Endothelial cell of umbilical vein (primary cell): ENCODE measurements at regions not wholly inside any gene's neighbourhood (a gene's known extent, or its start where the extent isn't known, plus 50 kb on each side); places are given as distances from the start of the nearest gene placed in this dataset.

Experiments used
- BruUV-seq: library from RNA; stranded (reverse); fragments of 400-500 nt; replicated peaks from 2 replicates; lab custom pipeline; 2021; lab: Mats Ljungman, UMichigan
- CTCF ChIA-PET: fragments of 300-600, 350-600 bp; sonication (Branson Sonifier 250); formaldehyde crosslinking; loops from one replicate; lab custom pipeline; 2021; ENCODE audit warnings: antibody characterized with exemption, inconsistent platforms; lab: Charles Lee
- POLR2A ChIA-PET: fragments of 300-600, 350-600 bp; sonication (Branson Sonifier 250); formaldehyde crosslinking; loops from one replicate; lab custom pipeline; 2021; ENCODE audit warnings: antibody characterized with exemption, inconsistent platforms; lab: Charles Lee
- DNase-seq: peaks from one replicate; pipeline ENCODE4 v3.0.0-alpha.2; 2011; ENCODE audit warnings: low read depth, low spot score
- FAIRE-seq: peaks from 2 replicates; lab custom pipeline; 2011; peaks lifted over from hg19 to GRCh38; lab: Jason Lieb, UNC
- H2AFZ ChIP-seq: 2 replicates; pipeline ENCODE4 v1.6.0; 2012; ENCODE audit warnings: low read depth, low read length, control low read depth, inconsistent platforms
- H3K27ac ChIP-seq: 2 replicates; pipeline ENCODE4 v1.5.1; 2011; ENCODE audit warnings: low read depth, mild to moderate bottlenecking, control low read depth, low read length, moderate library complexity; ENCODE audit not compliant: insufficient read depth
- H3K27me3 ChIP-seq, 2 experiments: 2 replicates each; pipeline versions ENCODE4 v1.6.0 to v1.6.1; 2011; ENCODE audit warnings: low read length in 2 of 2, mixed read lengths in 1 of 2; ENCODE audit not compliant: control insufficient read depth in 2 of 2, insufficient read depth in 2 of 2
- H3K36me3 ChIP-seq, 2 experiments: 2 replicates in 1 of 2; 3 replicates in 1 of 2; pipeline ENCODE4 v1.5.1; 2011; ENCODE audit warnings: low read length in 2 of 2, mild to moderate bottlenecking in 1 of 2, moderate library complexity in 1 of 2; ENCODE audit not compliant: control insufficient read depth in 2 of 2, insufficient read depth in 2 of 2; ENCODE audit errors: extremely low read depth in 1 of 2
- H3K4me1 ChIP-seq: 3 replicates; pipeline ENCODE4 v1.5.1; 2011; ENCODE audit warnings: mild to moderate bottlenecking, low read length; ENCODE audit not compliant: control insufficient read depth, insufficient read depth; ENCODE audit errors: extremely low read depth
- H3K4me2 ChIP-seq: 2 replicates; pipeline ENCODE4 v1.6.1; 2011; ENCODE audit warnings: low read length, control low read depth, mixed read lengths; ENCODE audit not compliant: insufficient read depth
- H3K4me3 ChIP-seq, 3 experiments: fragments of 200-600 bp in 1 of 3; sonication (generic), shearing (Covaris generic) in 1 of 3; replicated peaks in 1 of 3; 2 replicates each; pipeline ENCODE4 v1.5.1; 2011 to 2016; ENCODE audit warnings: control low read depth in 3 of 3, low read length in 3 of 3, mild to moderate bottlenecking in 2 of 3, inconsistent platforms in 1 of 3, low read depth in 1 of 3, moderate library complexity in 1 of 3; ENCODE audit not compliant: insufficient read depth in 1 of 3
- H3K79me2 ChIP-seq: 2 replicates; pipeline ENCODE4 v1.6.0; 2012; ENCODE audit warnings: low read length, inconsistent platforms; ENCODE audit not compliant: control insufficient read depth, insufficient read depth
- H3K9ac ChIP-seq: replicated peaks from 2 replicates; pipeline ENCODE3; 2011; ENCODE audit warnings: low read length, control low read depth; ENCODE audit not compliant: insufficient read depth; ENCODE audit errors: extremely low read depth
- H3K9me1 ChIP-seq: replicated peaks from 3 replicates; pipeline ENCODE4 v1.6.0; 2011; ENCODE audit warnings: mild to moderate bottlenecking, low read length; ENCODE audit not compliant: control insufficient read depth, insufficient read depth; ENCODE audit errors: extremely low read depth
- H3K9me3 ChIP-seq: replicated peaks from 2 replicates; pipeline ENCODE4 v1.5.1; 2012; ENCODE audit warnings: low read length, inconsistent platforms; ENCODE audit not compliant: control insufficient read depth, insufficient read depth
- H4K20me1 ChIP-seq: replicated peaks from 2 replicates; pipeline ENCODE3; 2011; ENCODE audit warnings: mild to moderate bottlenecking, low read length; ENCODE audit not compliant: control insufficient read depth, insufficient read depth; ENCODE audit errors: extremely low read depth
- EZH2 ChIP-seq: IDR thresholded peaks from 2 replicates; pipeline ENCODE4 v1.6.1; 2012; ENCODE audit warnings: borderline replicate concordance, low read depth, mild to moderate bottlenecking, moderate library complexity, low read length, inconsistent platforms; ENCODE audit not compliant: severe bottlenecking
- FOS ChIP-seq: IDR thresholded peaks from 2 replicates; pipeline ENCODE4 v1.6.1; 2011; ENCODE audit warnings: mild to moderate bottlenecking, low read length, moderate library complexity, borderline replicate concordance; ENCODE audit not compliant: insufficient read depth
- GATA2 ChIP-seq: IDR thresholded peaks from 2 replicates; pipeline ENCODE4 v1.7.0; 2011; ENCODE audit warnings: low read depth, mild to moderate bottlenecking, moderate library complexity, mixed read lengths, low read length; ENCODE audit not compliant: insufficient read length, insufficient read depth
- JUN ChIP-seq: IDR thresholded peaks from 2 replicates; pipeline ENCODE4 v1.6.1; 2011; ENCODE audit warnings: borderline replicate concordance, low read depth; ENCODE audit not compliant: insufficient read length, insufficient read depth
- MYC ChIP-seq: IDR thresholded peaks from one replicate; pipeline ENCODE4 v1.6.1; 2011; ENCODE audit warnings: mild to moderate bottlenecking, low read depth, low read length
- POLR2A ChIP-seq: IDR thresholded peaks from 2 replicates; pipeline ENCODE4 v1.6.1; 2012; ENCODE audit warnings: low read depth, mild to moderate bottlenecking, control low read depth, low read length
- POLR2AphosphoS5 ChIP-seq: IDR thresholded peaks from 2 replicates; pipeline ENCODE4 v1.6.1; 2012; ENCODE audit warnings: low read depth, mild to moderate bottlenecking, control low read depth, low read length, moderate library complexity; ENCODE audit not compliant: insufficient read depth
- dilution Hi-C: fragments of 300-500 bp; cut with MboI; formaldehyde crosslinking; loops from one replicate; pipeline ENCODE4 v1.15.0; 2019; ENCODE audit warnings: low sequenced_read_pairs; ENCODE audit not compliant: extremely low pct_ligation_motif_present
- intact Hi-C: fragments of 100-400 bp; cut with micrococcal nuclease; formaldehyde crosslinking; loops from one replicate; pipeline ENCODE4 v1.10.0; 2022
- TF ChIP-seq, protein P1 (sequence below): IDR thresholded peaks from 2 replicates; pipeline ENCODE4 v1.6.1; 2011; ENCODE audit not compliant: insufficient read depth, insufficient read length
- TF ChIP-seq, protein P2 (sequence below), 2 donors: IDR thresholded peaks; 1 replicate in 1 of 2; 2 replicates in 1 of 2; pipeline ENCODE4 v1.5.1; 2011; ENCODE audit warnings: low read length in 2 of 2, mild to moderate bottlenecking in 2 of 2, moderate library complexity in 2 of 2, control low read depth in 1 of 2, inconsistent platforms in 1 of 2, low read depth in 1 of 2; ENCODE audit not compliant: insufficient read depth in 1 of 2; ENCODE audit errors: extremely low read depth in 1 of 2

DNA sequence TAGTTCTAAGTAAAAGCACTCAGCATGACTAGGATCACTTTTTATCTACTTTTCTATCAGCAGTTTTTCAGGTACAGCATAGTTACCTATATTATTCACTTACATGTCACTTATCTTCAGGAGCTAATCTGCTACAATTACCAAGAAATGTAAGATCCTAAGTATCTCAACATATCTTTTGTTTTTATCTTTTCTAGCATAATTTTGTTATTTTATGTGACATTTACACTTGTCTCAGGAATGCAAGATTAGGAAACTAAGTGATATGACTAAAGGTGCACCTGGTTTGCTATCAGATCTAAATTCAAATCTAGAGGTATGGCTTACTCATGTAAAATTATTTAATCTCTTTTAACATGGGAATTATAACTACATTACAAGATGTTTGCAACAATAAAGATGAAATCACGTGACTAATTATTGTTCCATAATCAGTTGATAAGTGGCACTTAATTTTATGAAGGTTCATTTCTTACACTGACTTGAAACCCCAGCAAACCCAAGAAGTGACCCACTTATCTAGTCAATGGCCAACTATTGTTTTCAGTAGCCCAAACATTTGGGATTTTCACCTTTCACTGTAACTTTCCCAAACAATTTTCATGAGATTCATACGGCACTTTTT, 390.3 kb upstream of the PCDH15 start:
- intact Hi-C loops (no loop called here), dilution Hi-C loops (no loop called here)
- POLR2A ChIA-PET: no interaction called here
- CTCF ChIA-PET: no interaction called here
- no peak overlapping the region for H3K4me3 ChIP-seq
- FAIRE-seq (no peak), DNase-seq (no peak)
- peaks cover 4% of the 10 kb centered on the region for H3K9me1 ChIP-seq
- no peaks in the 10 kb centered on the region for H3K79me2 ChIP-seq
- no peaks in the 10 kb centered on the region for H3K36me3 ChIP-seq
- H3K27me3 ChIP-seq: no peaks in the 10 kb centered on the region
- TF ChIP-seq POLR2A (no peak), GATA2 (no peak), JUN (no peak), EZH2 (no peak), POLR2AphosphoS5 (no peak), FOS (no peak), MYC (no peak)
- TF ChIP-seq, protein P1, sequence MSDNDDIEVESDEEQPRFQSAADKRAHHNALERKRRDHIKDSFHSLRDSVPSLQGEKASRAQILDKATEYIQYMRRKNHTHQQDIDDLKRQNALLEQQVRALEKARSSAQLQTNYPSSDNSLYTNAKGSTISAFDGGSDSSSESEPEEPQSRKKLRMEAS: no peak
- TF ChIP-seq, protein P2, sequence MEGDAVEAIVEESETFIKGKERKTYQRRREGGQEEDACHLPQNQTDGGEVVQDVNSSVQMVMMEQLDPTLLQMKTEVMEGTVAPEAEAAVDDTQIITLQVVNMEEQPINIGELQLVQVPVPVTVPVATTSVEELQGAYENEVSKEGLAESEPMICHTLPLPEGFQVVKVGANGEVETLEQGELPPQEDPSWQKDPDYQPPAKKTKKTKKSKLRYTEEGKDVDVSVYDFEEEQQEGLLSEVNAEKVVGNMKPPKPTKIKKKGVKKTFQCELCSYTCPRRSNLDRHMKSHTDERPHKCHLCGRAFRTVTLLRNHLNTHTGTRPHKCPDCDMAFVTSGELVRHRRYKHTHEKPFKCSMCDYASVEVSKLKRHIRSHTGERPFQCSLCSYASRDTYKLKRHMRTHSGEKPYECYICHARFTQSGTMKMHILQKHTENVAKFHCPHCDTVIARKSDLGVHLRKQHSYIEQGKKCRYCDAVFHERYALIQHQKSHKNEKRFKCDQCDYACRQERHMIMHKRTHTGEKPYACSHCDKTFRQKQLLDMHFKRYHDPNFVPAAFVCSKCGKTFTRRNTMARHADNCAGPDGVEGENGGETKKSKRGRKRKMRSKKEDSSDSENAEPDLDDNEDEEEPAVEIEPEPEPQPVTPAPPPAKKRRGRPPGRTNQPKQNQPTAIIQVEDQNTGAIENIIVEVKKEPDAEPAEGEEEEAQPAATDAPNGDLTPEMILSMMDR (IDR thresholded peaks at IDR 0.05; ENCODE audit: extremely low read depth in 1 of 2, insufficient read depth in 1 of 2, low read depth in 1 of 2, low read length in 2 of 2): no peak
- H3K9me3 ChIP-seq: no peaks in the 10 kb centered on the region
- no peak overlapping the region for H3K9ac ChIP-seq
- H3K4me1 ChIP-seq: no peaks in the 10 kb centered on the region
- BruUV-seq: no TSS peak
- no peaks in the 10 kb centered on the region for H4K20me1 ChIP-seq
- no peak overlapping the region for H3K4me2 ChIP-seq
- H3K27ac ChIP-seq: no peak overlapping the region
- no peak overlapping the region for H2AFZ ChIP-seq
